Retinal pigment epithelial cell (primary cell): ENCODE measurements at regions not wholly inside any gene's neighbourhood (a gene's known extent, or its start where the extent isn't known, plus 50 kb on each side); places are given as distances from the start of the nearest gene placed in this dataset.

Experiments used
- DNase-seq: peaks from one replicate; pipeline ENCODE4 v3.0.0-alpha.2; 2010; ENCODE audit warnings: low read depth
- H3K4me3 ChIP-seq: 2 replicates; pipeline ENCODE4 v1.5.1; 2011; ENCODE audit warnings: mild to moderate bottlenecking, low read length, control low read depth, moderate library complexity
- CTCF ChIP-seq: conservative IDR thresholded peaks from 2 replicates; pipeline ENCODE4 v1.5.1; 2011; ENCODE audit warnings: low read depth, low read length, control low read depth, inconsistent platforms

GRCh38 chr2:181223234-181223633 lies 234.0 kb upstream of the ITGA4 start:
- H3K4me3 ChIP-seq = no peak overlapping the region
- no peak for TF ChIP-seq CTCF
- no peak for DNase-seq

- no peak overlapping the region for H3K4me3 ChIP-seq
- TF ChIP-seq CTCF = no peak
- DNase-seq = no peak
These were observed 232.3 kb upstream of the ITGA4 start for GRCh38 chr2:181224866-181225265.

- no peak overlapping the region for H3K4me3 ChIP-seq
- DNase-seq = no peak
- no peak for TF ChIP-seq CTCF
These were observed 228.5 kb upstream of the ITGA4 start for GRCh38 chr2:181228661-181229060.

GRCh38 chr2:181231151-181231550 lies 226.0 kb upstream of the ITGA4 start:
- H3K4me3 ChIP-seq = no peak overlapping the region
- no peak for DNase-seq
- no peak for TF ChIP-seq CTCF

GRCh38 chr2:181231886-181232621 lies 225.1 kb upstream of the ITGA4 start:
- no peak for DNase-seq
- H3K4me3 ChIP-seq = no peak overlapping the region
- no peak for TF ChIP-seq CTCF

GRCh38 chr2:181234487-181234891 lies 222.7 kb upstream of the ITGA4 start:
- H3K4me3 ChIP-seq = no peak overlapping the region
- TF ChIP-seq CTCF = no peak
- no peak for DNase-seq

- no peak for TF ChIP-seq CTCF
- no peak overlapping the region for H3K4me3 ChIP-seq
- DNase-seq = no peak
These were observed 222.2 kb upstream of the ITGA4 start for GRCh38 chr2:181235011-181235410.
